ENCODE measurements at regions not wholly inside any gene's neighbourhood (a gene's known extent, or its start where the extent isn't known, plus 50 kb on each side); places are given as distances from the start of the nearest gene placed in this dataset.

GRCh38 chr3:94293793-94294195, 230.9 kb downstream of the NSUN3 start:
- TF ChIP-seq CTCF (IDR thresholded peaks at IDR 0.05; ENCODE audit: insufficient read depth, low read length, poor library complexity, severe bottlenecking) (no peak), EZH2phosphoT487 (conservative IDR thresholded peaks at IDR 0.05; ENCODE audit: low read length) (no peak)
